Renal cortex interstitium (tissue), 11 donors: ENCODE measurements at regions not wholly inside any gene's neighbourhood (a gene's known extent, or its start where the extent isn't known, plus 50 kb on each side); places are given as distances from the start of the nearest gene placed in this dataset.

Experiments used
- DNase-seq, 11 donors: peaks; one replicate each; pipeline ENCODE4 v3.0.0-alpha.2; 2013; ENCODE audit warnings: low read depth in 9 of 11, low spot score in 4 of 11; ENCODE audit errors: extremely low read depth in 1 of 11

DNA sequence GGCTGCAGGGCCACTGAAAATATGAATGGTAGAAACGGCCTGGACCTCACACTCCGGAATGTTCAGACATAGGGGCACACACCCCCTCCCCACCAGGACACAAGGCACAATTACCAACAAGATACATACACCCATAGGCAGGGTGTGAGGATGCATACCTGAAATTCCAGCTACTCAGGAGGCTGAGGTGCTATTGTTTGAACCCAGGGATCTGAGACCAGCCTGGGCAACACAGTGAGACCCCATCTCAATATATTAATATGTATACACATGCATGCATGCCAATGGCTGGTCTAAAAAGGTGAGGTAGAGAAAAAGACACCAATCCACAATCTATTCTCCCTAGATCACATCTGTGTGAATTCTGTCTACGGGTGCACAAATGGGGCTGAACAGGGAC lies 403.3 kb downstream of the SHANK2 start:
- DNase-seq = no peak

DNA sequence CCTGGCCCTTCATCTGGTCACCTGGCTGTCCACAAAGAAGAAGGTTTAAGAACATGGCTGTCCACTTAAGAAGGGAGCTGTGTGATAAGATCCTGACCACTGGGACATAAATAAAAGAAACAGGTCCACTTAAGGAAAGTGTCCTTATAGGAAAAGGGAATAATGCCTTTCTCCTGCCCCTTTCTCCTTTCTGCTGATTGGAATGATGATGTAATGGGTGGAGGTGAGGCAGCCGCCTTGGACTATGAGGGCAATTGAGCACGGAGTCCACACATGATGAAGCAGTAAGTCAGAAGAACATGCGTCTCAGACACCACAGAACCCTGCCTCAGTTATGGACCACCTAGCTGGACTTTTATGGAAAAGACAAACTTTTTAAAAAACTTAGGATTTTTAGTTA lies 401.1 kb downstream of the SHANK2 start:
- DNase-seq = no peak

DNA sequence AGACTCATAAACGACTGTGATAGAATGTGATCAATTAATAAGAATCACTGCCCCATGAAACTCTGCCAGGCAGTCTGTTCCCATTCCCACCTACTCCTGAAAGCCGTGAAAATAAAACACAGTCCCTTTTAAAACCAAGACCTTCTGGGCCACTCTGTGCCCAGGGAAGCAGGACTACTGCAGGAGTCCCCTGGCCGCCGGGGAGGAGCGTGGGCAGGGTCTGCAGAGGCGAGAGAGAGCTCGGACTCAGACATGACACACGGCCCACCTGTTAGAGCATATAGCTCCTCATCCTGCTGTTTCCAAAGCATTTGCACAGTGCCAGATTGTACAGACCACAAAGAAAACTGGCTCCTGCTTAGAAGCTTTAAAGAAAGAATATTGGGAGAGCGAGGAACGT lies 400.5 kb downstream of the SHANK2 start:
- no peak for DNase-seq

DNA sequence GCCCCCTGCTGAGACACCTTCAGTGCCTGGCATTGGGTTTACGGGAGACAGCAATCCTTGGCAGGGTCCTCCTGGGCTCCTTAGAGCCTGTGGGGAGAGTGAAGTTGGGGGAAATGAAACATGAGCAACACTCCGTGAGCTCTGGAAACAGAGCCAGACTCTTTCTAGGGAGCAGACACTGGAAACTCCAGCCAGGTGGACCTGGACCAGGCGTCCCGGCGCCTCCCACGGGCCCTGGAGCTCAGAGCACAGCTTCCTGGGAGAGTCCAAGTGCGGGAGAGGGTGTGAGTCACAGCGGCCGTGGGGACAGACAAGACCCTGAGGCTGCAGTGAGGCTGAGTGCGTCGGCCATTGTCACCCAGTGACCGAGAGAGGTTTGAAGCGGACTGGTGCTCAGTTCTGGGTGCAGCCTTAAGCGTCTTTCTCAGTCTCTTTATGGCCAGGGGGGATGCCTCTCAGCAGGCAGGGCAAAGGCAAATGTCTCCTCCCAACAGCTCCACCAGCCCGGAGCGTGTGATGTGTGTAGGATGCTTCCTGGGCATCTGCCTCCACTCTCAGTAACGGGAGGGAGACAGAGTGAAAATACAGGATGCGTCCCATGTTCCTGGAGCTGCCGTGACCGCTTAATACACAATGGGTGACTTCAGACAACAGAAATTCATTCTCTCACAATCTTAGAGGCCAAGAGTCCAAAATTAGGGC lies 399.2 kb downstream of the SHANK2 start:
- DNase-seq = no peak

DNA sequence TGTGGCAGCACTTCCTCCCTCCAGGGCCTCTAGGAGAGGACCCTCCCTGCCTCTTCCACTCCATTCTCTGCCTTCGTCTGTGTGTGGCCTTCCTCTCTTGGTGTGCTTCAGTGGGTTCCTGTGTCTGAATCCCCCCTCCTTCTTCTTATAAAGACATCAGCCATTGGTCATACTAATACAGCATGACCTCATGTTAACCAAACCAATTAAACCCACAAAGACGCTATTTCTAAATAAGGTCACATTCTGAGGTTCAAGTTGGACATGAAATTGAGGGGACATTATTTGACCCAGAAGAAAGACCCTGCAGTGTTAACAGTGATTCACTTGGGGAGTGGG lies 398.6 kb downstream of the SHANK2 start:
- DNase-seq = no peak

DNA sequence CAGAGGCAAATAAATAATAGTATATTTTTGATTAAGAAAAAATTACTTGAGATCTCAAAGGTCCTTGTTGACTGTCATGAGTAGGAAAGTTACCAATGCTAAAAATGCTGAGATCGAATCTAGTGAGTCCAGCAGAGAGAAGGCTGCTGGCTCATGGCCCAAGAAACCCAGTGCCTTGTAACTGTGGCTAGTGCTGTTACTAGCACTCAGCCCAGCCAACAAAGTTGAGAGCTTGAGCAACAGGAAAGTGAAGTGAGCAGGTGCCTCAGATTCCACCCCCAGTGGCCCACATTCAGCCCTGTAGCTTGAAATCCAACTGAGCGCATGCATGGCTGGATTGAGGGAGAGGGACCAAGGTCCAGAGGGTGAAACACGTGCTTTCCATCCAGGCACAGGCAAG lies 398.2 kb downstream of the SHANK2 start:
- no peak for DNase-seq

DNA sequence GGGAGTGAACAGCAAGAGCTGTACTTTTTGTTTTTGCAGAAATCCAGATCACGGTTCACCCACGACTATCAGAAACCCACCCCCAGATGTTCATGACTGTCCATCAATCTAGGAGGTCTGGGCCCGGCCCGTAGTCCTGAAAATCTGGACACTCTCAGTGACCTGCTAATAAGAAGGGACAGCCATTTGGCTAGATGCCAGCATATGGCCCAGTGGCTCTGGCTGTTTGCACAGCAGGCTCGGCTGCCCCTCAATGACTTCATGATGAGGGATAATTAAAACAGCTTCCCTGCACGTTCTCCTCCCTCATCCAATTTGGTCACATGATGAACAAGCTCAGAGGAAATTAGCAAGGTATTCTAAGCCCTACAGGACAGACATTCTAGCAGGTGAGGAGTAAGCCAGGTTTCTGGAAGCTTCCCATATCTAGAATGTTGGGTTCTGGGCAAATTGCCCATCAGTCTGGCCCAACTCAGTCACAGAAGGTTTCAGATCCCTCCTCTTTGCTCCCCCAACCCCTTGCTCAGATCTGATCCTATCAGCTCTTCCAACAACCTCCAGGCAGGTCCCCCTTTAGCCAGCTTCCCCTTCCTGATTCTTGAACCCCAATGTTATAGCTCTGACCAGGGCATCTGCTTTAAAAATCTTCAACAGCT lies 397.3 kb downstream of the SHANK2 start:
- DNase-seq = peak; percentile 17 to 70 (median 45)

DNA sequence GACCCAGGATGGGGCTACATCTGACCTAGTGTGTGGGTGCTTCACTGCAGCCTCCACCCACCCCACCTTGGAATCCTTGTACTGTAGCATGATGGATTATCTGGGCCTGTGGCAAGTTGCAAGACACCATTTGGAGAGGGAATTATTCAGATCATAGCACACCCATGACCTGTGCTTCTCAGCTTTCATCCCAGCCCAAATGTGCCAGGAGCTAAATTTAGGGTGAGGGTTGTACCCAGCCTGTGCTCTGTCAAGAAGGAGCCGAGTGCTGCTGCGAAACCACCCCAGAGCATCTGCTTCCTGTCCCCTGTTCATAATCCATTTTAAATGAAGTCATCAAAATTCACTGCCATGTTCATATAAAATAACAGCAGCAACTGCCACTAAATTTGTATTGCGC lies 394.5 kb downstream of the SHANK2 start:
- no peak for DNase-seq

DNA sequence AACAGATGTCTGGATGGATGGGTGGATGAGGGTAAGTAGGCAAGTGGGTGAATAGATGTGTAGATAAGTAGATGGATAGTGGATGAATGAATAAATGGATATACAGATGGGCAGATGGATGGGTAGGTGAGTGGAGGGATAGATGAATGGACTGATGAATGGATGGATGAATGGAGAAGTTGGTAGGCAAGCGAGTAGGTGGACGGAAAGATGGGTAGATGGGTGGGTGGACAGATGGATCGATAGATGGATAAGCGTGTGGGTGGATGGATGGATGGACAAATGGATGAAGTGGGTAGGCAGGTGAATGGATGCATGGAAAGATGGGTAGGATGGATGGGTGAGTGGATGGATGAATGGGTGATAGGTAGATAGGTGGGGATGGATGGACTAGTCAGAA lies 393.2 kb downstream of the SHANK2 start:
- no peak for DNase-seq

DNA sequence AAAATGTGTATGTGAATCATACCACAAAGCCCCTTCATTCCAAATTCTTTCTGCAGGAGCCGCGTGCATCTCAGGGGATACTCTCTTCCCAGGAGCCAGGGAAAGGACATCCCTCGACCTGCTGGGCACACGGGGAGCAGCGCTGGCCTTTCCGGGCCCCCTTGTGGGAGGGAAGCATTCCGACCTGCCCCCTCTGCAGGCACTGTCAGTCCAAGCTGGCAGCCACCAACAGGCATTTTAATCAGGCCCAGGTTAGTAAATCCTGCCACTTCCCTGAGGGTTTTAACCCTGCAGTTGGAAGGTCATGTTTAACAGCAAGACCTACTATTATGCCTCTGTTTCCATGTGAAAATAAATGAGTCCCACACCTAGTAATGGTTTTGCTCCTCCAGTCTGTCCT lies 391.5 kb downstream of the SHANK2 start:
- DNase-seq = no peak

DNA sequence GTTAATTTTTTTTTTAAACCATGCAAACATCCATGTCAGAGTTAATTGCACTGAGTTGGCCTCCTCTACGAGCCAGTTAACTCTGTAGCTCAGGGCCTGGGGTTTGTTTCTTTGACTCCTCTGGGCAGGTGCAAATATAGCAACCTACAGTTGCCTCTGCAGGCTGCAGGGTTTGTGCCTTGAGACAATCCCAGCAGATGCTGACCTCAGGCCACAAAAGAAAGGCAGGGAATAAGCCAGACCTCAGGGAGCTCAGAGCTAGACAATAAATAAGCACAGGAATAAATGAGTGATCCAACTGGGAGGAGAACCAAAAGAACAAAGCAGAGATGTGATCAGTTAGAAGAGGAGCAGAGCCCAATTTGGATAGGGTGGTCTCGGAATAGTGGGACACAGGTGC lies 390.8 kb downstream of the SHANK2 start:
- DNase-seq = no peak

DNA sequence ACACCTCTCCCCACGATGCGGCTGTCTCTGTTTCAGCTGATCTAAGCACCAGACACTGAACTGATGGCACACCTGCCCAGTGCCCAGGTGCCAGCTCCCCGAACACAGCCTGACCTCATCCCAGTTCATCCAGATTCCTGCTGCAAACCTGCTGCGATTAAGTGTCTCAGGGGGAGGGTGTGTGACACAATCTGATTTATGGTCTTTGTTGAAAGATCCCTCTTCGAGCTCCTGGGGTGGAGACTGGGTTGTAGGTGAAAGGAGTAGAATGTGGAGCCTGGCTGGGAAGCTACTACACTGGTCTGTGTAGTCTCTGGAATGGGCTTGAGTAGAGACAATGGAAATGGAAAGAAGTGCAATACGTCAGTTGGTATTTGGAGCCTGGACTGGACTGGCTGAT lies 390.3 kb downstream of the SHANK2 start:
- DNase-seq = no peak

DNA sequence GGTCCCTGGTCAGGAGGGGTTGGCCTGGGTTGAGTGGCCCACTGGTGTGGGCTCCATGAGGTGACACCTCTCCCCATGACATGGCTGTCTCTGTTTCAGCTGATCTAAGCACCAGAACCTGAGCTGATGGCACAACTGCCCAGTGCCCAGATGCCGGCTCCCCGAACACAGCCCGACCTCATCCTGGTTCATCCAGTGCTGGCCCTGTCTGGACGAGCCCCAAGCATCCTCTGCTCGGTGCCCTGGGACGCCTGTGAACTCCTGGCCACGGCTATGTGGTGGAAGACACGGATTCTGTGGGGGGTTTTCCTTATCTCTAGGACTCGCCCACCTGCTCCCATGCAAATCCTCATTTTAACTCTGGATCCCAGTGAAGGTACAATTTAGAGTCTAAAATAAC lies 389.2 kb downstream of the SHANK2 start:
- no peak for DNase-seq

DNA sequence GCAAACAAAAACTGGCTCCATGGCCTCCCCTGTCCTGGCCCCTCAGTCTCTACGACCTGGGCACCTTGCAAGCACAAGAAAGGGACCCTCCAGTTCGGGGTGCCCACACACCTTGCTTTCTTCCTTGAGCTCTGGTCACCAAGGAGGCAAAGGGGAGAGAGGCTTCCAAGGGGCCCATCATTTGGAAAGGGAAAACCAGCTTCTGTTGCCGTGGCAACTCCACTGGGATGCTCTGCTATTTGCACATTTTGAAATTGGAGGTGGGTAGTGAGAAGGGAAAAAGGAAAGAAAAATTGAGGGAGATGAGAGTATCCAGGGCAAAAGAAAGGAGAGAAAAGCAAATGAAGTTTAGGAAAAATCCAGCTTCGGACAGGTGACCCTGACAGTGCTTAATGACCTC lies 388.4 kb downstream of the SHANK2 start:
- no peak for DNase-seq

DNA sequence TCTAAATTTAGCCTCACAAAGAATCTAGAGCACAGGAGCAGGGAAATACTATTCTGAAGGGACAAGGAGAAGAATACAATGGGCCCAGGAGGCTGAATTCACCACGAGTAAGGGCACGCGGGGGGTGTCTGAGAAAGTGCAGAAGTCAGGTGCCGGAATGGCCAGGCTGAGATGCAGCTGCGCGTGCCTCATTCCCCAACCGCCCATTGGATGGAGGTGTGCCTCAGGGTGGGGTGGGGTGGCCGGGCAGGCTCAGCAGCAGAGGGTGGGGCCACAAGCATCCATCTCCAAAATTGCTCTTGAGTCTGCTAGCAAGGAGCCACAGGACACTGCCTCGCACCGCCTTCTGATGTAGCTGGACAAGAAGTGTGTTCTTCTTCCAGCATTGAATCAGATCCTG lies 387.0 kb downstream of the SHANK2 start:
- no peak for DNase-seq

DNA sequence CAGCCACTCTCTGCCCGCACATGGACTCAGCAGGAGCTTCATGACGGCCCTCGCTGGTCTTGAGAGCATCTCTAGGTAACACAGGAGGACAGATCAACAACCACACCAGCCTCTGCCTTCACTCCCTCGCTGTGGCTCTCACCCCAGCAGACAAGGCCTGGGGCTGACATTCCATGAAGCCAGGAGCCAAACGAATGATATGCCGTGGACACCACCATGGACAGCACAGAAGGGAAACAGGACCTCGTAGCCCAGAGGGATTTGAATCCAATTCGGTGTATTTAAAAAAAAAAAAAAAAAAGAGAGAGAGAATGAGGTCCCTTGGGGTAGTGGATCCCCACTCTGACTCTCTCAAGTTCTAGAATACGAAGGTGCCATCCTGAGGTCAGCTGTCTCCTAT lies 385.5 kb downstream of the SHANK2 start:
- DNase-seq = no peak

DNA sequence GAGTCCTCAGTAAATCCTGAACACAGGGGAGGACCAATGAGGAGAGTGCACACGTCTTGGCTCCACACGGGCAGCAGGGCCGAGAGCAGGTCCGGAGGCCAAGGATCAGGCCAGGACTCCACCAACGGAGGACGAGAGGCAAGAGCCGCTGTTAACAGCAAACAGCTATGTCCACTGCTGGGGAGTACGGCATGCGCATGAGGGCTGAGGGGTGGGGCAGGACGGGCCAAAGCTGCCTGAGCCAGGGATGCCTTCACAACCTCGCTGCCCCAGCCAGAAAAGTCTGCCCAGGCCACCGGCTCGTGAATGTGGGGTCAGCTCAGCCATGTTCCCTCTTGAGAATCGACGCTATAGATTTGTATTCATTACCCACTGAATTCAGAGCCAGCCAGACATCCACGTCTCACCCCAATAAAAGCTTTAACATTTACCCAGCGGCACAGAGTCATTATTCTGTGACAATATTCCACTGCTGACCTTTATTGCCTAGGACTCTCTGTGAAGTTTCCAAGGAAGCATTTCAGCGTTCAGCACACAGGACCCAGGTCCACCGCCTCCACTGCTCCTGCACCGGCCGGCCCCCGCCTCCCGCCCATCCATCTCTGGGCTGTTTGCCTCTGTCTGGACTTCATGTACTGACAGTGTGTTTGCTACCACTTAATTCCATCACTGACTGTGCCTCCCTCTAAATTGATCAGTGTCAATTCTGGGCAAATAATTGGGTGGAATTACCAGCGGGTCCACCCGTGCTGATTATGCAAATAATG lies 384.9 kb downstream of the SHANK2 start:
- DNase-seq = no peak

DNA sequence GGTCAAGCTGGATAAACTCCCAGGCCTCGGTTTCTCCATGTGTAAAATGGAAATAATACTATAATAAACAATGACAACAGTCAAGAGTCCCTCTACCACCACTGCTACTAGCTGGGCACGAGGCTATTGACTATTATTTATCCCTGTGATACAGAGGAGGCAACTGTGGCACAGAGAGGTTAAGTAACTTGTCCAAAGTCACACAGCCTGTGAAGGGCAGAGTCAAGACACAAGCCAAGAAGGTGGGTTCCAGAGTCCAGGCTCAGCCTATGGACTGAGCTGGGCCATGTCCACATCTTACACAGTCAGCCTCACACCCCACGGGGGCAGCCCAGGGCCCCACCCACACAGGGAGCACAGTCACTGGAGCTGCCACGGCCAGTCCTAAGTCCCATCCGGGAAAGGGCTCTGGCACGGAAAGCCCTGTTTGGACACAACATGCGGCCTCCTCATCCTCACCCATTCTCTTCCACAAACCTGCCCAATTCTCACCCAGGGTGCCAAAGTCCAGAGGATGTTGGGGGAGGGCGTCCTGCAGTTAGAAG lies 384.0 kb downstream of the SHANK2 start:
- DNase-seq = no peak

DNA sequence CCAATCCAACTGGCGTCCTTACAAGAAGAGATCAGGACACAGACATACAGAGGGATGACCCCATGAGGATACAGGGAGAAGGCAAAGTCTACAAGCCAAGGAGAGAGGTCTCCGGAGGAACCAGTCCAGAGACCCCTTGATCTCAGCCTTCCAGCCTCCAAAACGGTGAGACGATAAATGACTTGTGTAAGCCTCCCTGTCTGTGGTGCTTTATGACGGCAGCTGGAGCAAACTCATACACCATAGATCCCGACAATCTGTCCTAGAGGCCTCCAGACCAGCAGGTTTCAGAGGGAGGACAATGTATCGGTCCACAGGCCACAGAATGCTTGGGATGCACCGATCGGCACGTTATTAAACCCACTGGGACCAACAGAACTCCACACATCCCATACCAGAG lies 383.3 kb downstream of the SHANK2 start:
- no peak for DNase-seq

DNA sequence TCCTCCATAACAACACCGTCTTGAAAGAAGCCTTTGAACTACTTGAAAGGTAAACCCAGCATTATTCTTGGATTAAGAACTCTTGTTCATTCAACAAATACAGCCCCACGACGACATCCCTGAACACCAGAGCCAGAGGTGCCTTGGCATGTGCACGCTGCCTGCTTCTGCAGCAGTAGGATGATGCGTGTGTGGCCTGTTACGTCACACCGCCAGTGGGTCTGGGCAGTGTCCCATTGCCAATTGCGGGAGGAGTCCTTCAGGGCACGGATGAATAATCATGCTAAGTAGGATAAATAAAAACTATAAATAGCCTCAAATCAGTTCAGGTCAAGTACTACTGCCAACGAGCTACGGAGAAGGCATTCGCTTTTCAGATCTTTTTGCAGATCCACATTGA lies 380.5 kb downstream of the SHANK2 start:
- no peak for DNase-seq
